HG02973 (cell line): ENCODE measurements at regions not wholly inside any gene's neighbourhood (a gene's known extent, or its start where the extent isn't known, plus 50 kb on each side); places are given as distances from the start of the nearest gene placed in this dataset.

Experiments used
- ATAC-seq: cut with Tn5 transposase; IDR thresholded peaks from one replicate; pipeline ENCODE4 v1.9.1; 2021; ENCODE audit warnings: moderate library complexity; ENCODE audit not compliant: unreplicated experiment

- ATAC-seq = no peak
Observed at GRCh38 chr18:78650926-78651325, 328.7 kb upstream of the SALL3 start.

- no peak for ATAC-seq
Observed at GRCh38 chr18:78652001-78652545, 327.5 kb upstream of the SALL3 start.

GRCh38 chr18:78655921-78656320 lies 323.7 kb upstream of the SALL3 start:
- no peak for ATAC-seq

DNA sequence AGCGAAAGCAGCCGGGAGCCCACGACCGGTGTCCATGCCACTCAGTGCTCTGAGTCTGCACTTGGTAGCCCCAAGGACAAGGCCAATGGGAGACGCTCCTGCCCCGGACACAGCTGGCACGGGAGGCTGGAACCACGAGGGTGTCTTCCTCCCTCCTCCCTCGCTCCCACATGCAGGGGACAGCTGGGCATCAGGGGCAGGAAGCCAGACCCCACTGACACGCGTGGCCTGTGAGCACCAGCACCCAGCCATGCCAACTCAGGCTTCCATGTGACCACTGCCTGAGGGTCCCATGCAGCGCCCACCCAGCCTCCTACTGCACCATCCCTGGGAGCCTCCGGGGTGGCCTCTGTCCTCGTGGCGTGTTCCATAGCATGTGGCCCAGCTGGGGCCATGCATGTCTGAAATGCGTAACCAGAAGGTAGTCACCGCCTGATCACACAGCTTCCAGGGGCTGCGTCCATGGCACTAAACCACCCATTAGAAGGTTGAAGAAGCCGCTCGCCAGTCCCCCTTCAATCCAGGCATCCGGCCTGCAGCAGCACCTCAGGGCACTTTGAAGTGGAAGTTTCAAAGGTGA lies 323.2 kb upstream of the SALL3 start:
- no peak for ATAC-seq

DNA sequence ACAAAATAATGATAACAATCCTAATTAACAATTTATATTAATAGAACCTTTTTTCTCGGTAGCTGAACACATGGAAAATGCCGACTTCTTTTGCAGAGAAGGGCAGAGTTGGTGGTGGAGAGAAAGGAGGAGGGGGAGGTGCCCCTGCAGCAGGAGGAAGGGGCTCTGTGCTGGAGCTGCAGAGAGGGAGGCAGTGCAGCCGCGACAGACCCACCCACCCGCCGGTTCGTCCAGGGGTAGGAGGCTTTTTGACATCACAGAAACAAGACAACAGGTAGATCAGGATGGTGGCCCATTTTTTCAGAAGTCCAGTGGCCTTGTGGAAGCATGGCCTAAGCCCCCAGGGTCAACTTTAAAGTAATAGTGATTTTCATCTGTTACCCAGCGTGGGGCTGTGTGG lies 321.1 kb upstream of the SALL3 start:
- no peak for ATAC-seq

- ATAC-seq = no peak
Observed at GRCh38 chr18:78659057-78659456, 320.6 kb upstream of the SALL3 start.

DNA sequence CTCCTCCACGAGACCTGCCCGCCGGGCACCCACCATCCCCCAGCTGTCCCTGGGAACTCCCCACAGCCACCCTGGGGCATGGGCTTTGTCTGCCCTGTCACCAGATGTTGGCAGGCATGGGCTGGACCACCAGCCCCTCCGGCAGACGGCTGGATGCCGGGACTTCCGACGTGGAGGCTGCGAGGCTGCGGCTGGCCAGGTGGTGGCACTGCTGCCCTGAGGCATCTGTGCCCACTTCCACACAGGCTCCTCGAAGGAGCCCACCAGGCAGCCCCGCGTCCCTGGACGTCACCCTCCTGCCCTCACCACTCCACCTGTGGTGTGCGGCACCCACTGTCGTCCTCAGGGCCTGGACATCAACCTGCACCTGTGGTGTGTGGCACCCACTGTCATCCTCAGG lies 319.9 kb upstream of the SALL3 start:
- ATAC-seq = no peak

- ATAC-seq = no peak
Observed at GRCh38 chr18:78660311-78660710, 319.3 kb upstream of the SALL3 start.

GRCh38 chr18:78661316-78661715 lies 318.3 kb upstream of the SALL3 start:
- ATAC-seq = no peak

- ATAC-seq = no peak
Observed at GRCh38 chr18:78662879-78663278, 316.7 kb upstream of the SALL3 start.

DNA sequence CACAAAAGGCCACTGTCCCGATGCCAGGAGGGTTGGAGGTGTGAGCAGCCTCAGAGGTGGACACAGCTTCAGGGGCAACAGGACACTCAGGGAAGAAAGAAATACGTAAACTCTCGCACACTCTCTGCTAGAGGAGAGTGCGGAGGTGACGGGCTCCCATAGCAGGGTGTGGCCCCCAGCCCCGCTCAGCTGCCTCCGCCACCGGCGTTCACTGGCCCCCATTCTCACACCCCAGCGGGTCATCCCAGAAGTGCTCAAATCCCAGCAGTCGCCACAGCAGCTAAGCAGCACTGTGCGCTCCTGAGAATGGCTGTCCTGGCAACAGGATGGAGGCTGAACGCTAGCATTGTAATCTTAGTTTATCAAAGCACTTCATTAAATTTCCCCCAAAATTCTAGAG lies 315.6 kb upstream of the SALL3 start:
- no peak for ATAC-seq

DNA sequence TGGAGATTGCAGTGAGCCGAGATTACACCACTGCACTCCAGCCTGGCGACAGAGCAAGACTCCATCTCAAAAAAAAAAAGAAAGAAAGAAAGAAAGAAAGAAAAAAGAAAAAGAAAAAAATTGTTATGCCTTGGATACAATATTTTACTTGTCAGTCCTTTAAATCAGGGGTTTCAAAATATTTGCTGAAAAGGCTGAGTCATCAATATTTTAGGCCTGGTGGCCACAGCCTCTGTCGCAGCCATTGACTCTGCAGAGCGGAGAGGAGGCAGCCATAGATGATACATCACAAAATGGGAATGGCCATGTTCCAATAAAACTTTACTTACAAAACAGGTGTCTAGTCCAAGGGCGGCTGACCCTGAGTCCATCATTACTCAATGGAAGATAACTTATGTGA lies 314.8 kb upstream of the SALL3 start:
- ATAC-seq = no peak

GRCh38 chr18:78665644-78666043 lies 314.0 kb upstream of the SALL3 start:
- no peak for ATAC-seq

DNA sequence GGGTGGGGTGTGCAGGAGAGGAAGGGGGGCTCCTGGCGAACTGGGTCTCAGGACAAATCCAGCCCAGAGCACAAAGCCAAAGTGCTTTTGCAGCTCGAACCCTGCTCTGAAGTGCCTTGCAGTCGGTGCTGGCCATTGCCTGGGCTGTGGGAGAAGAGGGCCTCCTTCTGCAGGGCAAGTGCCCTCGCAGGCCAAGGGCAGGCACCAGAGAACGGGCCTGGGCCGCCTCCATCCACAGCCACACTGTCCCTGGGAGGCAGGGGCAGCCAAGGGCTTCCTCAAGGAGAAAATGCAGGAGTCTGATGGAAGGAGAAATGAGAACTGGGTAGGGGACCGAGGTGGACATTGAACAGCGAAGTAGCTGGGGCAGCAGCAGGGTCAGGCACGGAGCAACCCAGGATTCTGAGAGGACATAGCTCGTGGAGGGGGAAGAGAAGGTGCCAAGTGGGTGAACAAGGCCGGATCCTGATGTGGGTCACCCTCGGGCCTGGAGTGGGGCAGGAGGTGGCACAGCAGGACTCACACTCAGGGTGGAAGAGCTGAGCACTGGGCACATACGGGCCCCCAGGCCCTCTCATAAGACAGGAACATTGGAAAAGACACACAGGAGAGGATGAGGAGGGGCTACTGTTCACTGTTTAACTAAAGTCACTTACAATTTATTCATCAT lies 312.8 kb upstream of the SALL3 start:
- ATAC-seq = no peak

- ATAC-seq = no peak
Observed at GRCh38 chr18:78670778-78671391, 308.7 kb upstream of the SALL3 start.

- no peak for ATAC-seq
Observed at GRCh38 chr18:78671551-78671950, 308.1 kb upstream of the SALL3 start.

DNA sequence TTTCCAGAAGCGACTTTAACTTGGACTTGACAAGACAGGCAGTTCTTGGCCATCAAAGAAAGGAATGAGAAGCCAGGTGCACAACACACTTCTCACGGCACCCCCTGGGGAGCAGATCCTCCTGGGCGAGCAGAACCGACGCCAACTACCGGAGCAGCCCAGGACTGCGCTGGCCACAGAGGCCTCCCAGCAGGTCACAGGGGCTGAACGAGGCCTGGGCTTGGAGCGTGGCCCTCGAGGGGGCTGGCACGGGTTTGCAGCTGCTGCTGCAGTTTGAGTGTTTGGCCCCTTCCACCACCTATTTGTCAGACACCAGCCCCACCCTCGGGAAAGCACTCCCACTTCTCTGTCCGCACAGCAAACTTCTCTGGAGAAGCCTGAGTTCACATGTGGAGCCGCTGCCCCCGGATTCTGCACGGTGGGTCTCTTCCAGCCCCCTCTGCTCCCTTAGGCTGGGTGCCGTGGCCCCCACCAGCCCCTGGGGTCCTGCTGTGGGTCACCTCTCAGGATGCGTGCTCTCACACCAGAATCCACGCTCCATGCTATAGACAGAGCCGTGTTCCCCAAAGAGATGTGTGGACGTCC lies 306.7 kb upstream of the SALL3 start:
- ATAC-seq = no peak

DNA sequence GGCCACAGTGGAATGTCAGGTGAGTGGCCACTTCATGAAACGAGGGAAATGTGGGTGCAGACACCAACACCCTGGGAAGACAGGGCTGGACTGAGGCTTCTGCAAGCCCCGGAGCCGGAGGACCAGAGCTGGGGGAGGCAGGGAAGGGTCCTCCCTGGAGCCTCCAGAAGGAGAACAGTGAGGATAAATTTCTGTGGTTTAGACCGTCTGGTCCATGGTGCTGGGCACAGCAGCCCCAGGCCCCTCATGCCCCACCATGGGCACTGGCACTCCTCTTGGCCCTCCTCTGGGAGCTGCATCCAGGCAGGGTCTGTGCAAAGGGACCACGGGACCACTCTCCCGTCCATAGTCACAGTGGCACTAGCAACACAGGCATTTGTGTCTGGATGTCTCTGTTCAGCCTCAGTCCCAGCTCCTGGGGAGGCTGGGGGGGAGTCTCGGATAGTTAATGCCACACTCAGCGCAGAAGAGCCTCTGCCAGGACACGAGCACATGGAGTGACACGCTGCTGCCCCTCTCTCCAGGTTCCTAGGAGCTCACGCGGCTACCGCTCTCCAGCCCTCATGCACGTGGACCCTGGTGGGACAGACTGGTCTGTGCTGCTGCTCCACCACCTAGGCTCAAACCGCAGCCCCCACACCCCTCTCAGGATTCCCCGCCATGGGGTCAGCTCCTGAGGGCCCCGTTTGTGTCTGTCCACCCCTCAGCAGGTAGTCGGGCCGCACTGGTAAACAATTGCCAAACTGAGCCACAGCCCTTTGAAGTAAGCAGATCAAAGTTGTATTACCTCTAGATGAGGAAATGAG lies 305.9 kb upstream of the SALL3 start:
- ATAC-seq = no peak

GRCh38 chr18:78675231-78675630 lies 304.4 kb upstream of the SALL3 start:
- no peak for ATAC-seq

GRCh38 chr18:78676622-78677482 lies 302.8 kb upstream of the SALL3 start:
- ATAC-seq = no peak
